ENCODE measurements at regions not wholly inside any gene's neighbourhood (a gene's known extent, or its start where the extent isn't known, plus 50 kb on each side); places are given as distances from the start of the nearest gene placed in this dataset.

DNA sequence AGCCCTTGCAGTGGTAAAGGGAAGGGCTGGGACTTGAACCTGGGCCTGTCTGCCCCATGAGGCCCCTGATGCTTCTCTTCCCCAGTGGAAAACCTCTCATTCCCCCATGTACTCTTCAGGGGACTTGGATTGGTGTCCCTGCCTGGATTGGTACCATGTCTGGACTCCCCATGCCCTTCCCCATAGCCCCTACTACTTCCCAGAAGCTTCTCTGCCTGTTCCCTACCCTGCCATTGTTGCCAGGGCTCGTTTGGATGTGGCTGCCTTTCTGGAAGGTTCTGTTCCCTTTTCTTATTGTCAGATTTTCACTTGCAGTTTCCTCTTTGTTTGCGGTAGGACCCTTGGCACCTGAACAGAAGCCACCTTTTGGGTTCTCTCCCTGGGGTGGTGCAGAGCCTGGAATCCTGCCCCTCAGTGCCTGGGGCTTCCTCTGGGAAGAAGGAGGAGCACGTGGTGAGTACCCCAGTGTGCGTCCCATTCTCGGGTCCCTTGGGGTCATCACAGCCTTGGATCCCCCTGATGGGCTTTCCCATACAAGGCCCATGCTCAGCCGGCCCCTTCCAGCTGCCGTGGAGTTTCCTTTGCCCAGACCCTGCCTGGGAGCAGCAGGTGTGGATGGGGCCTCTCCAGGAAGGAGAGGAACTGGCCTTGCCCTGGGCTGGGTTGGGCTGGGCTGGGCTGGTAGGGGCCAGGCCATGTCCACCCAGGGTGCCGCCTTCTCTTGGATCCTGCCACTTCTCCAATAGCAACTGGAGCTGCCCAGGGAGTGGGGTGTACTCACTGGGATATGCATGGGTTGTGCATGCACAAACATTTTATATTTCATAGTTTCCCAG, 281.1 kb downstream of the PTPRU start:
- no peak for DNase-seq (ENCODE audit: low read depth in 2 of 2)

DNA sequence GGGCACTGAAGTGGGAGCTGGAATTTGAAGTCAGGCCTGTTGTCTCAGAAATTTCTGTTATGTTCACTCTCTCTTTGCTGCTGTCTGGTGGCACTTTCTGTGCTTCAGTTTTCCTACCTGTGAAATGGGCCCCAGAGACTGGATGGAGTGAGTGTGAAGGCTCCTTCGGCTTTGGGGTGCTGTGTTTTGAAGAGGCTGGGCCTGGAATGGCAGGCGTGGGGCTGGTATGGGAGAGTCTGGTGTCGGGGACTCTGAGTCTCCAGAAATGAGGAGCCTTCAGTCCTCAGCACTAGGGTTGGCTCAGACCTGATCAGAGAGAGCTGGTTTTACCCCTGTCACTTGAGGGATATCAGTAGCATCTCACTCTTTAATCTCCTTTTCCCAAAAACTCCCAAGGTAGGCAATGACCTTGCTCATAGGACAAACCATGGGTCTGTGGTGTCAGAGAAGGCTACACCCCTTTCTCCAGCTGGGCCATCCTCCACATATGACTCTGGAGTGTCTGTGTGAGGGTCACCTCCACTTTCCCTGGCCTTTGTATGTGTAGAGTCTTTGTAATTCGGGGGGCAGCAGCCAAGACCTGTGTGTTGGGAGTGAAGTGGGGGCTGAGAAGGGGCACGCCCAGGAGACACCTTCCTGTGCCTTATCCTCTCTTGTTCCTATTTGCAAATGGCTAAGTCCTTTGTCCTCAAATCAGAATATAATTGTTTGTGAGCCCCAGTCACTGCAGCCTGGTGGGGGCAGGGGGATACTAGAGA, 279.9 kb downstream of the PTPRU start:
- no peak for DNase-seq (ENCODE audit: low read depth in 2 of 2)

DNA sequence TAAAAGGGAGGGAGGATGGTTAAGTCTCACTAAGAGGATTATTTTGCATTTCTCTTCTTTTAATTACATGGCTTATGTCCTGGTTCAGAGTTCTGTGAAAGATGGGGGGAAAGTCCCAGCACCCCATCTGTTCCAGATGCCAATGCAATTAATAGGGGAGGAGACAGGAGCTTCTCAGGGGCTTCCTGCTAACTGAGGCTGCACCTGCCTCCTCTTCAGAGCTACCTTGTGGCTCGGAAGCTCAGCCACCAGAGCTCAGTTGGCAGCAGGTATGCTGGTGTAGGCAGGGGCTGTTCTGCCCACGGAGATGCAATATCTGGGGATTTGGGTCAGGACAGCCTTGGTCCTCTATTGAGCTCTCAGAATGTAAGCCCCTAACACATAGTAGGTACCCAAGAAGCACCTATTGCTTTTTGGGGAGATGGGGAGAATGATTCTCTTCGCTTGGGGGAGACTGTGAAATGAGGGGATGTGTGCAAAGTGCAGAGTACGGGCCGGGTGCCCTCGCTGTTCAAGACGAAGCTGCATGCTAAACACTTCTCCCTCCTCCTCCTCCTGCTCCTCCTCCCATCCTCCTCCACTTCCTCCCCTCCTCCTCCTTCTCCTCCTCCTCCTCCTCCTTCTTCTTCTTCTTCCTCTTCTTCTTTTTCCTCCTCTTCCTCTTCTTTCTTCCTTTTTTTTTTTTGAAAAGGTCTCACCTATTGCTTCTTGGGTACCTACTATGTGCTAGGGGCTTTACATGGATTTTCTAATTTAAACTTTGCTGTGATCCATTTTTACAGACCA, 279.0 kb downstream of the PTPRU start:
- DNase-seq (ENCODE audit: low read depth in 2 of 2): no peak

DNA sequence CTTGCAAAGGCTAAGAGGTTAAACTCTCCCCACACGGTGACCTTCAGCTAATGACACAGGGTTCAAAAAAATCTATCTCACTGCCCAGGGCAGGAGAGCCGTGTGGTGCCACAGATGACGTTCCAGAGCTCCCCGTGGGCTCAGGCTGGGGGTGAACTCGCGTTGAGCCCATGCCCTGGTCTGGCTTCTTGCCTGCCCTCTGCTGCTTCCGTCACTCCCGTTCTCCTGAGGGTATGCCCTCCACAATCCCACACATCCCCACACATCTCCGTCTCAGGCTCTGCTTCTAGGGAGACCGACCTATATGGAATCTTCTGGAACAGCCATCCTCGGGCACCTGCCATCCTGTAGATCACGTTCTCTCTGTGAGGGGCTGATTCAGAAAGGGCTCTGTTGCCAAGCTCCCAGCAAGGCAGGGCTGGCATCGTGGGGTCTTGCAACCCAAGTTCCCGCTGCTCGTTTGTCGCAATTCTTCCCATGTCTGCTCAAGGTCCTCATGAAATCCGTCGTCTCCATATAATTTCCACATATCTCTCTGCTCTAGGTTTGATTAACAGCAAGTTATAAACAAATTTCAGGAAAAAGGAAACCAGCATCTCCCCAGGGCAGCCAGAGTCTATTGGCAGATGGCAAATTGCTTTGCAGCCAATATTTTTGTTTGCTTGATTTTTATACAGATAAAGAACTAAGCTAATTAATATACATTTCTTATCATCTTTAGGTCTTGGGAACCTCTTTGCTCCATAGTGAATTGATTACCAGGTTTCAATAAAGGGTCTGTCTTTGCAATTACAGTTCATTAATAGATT, 278.2 kb downstream of the PTPRU start:
- no peak for DNase-seq (ENCODE audit: low read depth in 2 of 2)

DNA sequence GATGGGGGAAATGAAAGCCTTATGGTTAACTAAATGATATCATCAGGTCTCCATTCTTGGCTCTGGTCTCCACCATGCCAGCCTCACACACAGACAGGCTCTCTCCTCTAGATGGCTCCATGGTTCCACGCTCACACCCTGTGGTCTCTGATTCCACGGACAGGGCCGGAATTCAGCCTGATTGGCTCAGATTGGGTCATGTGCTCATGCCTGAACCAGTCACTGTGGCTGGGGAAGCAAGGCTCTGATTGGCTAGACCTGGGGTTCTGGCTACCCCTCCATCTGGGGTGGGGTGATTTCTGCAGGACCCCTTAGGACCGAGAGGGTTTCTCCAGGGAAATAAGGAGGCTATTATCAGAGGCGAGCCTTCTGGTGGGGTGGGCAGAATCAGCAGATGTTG, 277.0 kb downstream of the PTPRU start:
- no peak for DNase-seq (ENCODE audit: low read depth in 2 of 2)

DNA sequence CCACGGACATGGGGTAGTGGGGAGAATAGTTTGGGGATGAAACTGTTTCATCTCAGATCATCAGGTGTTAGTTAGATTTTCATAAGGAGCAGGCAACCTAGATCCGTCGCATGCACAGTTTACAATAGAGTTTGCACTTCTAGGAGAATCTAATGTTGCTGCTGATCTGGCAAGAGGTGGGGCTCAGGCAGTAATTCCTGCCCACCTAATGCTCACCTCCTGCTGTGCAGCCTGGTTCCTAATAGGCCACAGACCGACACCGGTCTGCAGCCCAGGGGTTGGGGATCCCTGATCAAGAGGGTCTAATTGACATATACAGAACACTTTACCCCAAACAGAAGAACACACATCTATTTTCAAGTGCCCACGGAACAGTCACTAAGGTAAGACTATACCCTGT, 275.1 kb downstream of the PTPRU start:
- no peak for DNase-seq (ENCODE audit: low read depth in 2 of 2)

DNA sequence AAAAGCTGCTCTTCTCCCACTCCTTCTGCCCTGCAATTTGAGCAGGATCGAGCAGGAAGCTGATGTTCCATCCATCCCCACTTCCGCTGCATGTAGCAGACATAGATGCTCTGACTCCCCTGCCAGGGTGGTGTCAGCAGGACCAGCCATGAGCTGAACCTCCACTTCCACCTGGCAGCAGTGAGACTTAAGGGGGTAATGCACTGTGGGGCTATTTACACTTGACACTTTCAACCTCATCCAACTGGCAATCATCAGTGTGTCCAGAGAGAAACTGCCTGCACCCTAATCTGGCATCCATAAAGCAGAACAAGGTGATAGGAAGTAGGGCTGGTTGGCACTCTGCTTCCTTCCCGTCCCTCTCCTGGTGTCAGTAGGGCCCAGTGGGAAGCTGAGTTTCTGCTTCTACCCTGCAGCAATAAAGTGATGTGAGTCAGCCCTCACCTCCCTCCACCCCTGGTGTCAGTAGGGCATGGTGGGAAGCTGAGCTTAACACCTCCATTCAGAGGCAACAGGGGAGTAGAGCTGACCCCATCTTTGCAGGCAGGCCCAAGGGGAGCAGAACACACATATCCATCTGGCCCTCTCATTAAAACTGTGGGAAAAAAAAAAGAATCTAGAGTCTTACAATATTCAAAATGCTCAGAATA, 272.3 kb downstream of the PTPRU start:
- no peak for DNase-seq (ENCODE audit: low read depth in 2 of 2)

DNA sequence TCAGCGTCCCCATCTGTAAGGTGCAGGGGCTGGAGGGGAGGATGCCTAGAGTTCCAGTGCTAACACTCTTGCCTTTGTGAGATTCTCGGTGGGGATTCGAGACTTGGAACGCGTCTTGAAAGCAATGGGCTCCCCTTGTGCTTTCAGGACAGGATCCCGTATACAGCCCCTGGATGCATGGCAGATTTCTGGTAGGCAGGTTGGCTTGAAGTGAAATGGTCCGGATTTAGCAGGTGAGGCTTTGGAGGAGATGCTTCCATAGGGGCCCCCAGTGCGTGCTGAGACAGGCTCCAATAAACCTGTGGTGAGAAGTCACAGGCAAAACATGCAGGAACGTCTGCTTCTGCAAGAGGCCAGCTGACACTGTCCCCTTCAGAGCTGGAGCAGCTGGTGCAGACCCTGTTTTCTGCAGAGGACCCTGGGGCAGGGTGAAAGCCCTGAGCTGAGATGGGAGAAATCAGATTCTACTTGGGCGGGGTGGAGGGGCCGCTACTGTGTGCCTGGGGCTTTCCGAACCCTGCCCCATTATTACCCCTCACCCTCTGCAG, 270.4 kb downstream of the PTPRU start:
- DNase-seq (ENCODE audit: low read depth in 2 of 2): no peak

DNA sequence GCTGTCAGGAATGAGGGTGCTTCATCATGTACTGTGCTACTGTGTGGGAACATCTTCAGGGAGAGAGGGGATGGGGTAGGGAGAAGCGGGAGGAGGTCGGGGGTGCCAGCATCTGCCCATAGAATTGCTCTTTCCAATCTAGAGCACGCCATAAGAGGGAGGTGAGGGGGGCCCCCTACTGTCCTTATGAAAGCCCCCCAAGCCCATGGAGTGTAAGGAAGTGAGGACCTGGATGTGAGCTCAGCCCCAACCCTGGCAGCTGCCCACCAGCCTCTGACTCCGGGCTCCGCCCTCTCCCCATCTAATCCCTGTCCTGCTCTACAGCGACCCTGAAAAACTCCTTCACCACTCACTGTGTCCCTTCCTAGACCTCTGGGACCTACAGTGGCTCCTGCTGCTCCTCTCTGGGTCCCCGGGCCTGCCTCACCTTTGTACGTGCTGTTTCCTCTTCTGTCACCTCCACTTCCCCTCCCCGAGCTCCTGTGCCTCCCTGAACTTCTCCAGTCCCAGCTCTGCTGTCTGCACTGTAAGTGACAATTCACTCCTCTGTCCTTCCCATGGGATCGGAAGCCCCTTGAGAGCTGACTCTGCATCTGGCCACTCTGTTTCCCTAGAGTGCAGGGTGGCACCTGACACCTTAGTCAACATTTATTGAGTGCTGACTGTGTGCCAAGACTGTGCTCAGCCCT, 269.4 kb downstream of the PTPRU start:
- no peak for DNase-seq (ENCODE audit: low read depth in 2 of 2)

DNA sequence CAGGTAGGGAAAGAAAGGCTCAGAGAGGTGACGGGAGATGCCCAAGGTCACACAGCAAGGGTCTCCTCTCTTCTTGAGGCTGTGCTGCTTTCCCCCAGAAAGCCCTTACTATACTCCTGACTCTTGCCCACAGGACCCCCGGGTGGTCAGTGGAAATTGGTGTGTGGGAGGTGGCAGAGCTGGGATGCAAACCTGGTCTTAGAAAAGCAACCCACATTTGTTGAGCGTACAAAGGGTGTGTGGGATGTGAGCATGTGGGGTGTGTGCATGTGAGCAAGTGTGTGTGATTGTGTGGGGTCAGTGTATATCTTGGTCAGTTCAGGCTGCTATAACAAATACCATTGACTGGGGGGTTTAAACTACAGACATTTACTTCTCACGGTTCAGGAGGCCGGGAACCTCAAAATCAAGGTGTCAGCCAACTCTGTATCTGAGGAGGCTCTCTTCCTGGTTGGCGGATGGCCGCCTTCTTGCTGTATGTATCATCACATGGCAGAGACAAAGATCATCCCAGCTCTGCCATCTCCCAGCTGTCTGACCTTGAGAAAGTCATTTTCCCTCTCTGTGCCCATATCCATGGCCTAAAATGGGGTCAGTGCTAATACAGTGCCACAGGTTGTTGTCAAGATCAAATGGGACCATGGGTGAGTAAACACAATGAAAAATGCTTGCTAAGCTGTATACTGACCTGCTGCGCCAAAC, 268.5 kb downstream of the PTPRU start:
- no peak for DNase-seq (ENCODE audit: low read depth in 2 of 2)

DNA sequence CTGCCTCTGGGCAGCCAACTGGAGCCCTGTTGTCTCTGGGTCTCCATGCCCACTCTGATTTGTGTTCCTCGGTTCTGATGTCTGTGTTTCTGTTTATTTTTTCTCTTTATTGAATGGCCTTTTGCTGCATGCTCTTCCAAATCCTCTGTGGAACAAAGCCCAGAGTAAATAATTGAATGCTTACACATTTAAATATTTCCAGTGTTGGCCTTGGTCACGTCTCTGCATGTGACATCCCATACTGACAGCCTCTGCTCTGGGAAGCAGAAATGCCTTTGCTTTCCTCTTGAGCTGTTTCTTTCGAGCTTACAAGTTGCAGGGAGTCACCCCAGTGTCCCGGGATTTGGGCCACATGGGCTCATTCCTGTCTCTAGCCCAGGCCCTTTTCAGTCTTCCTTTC, 267.9 kb downstream of the PTPRU start:
- DNase-seq (ENCODE audit: low read depth in 2 of 2): no peak

DNA sequence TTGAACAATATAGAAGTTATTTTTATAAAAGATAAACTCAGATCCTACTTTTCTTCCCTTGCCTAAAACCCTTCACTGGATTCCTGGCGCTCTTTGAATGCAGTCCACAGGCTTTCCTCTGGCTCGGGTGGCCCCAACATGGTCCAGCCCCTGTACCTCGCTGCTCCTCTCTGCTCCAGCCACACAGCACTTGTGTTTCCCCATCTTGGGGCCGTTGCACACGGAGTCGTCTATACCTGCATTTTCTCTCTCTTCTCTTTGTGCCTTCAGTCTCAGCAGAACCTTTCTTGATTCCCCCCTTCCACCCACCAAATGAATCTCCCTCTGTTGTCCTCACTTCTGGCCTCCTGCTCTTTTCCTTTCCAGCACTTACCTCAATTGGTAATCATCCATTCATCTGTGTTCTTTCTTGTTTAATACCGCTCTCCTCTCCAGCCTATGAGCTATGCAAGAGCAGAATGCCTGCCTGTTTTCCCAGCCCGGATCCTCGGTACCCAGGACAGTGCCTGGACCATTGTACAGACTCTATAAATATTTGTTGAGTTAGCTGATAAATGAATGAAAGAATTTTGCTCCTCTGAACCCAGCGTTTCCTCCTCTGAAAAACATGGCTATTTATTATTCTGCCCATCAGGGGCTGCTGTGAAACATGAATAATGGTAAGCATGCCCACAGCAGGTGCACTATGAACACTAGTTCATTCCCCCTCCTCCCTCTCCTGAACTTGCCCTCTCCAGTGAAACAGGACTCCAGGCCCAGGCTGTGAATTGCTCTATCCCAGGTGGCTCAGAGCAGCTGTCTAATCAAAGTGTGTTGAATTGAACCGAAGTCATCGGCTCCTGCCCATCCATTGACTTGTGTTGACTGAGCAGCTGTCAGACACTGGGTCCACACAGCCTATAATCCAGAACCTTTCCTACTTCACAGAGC, 266.9 kb downstream of the PTPRU start:
- no peak for DNase-seq (ENCODE audit: low read depth in 2 of 2)

DNA sequence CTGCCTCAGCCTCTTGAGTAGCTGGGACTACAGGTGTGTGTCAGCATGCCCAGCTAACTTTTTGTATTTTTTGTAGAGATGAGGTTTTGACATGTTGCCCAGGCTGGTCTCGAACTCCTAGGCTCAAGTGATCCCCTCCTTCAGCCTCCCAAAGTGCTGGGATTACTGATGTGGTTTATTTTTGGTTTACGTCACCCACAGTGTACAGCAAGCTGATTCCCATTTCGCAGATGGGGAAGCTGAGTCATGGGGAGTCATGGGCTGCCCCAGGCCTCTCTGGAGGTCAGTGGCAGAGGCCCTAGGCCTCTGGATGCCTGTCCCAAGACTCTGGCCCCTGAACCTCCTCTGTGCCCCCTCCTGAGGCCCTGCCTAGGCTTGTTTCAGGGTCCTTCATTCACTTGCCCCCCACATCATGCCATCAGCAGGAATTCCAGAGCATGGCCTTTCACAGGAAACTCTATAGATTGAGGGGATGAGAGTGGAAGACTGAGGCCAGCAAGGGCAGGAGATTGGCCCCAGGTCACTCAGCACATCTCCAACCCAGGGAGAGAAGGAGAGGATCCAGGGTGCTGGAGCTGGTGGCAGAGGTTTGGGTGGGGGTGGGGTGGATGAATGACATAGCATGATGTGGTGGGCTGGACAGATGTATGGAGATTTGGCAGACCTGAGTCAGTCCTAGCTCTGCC, 266.0 kb downstream of the PTPRU start:
- DNase-seq (ENCODE audit: low read depth in 2 of 2): no peak

DNA sequence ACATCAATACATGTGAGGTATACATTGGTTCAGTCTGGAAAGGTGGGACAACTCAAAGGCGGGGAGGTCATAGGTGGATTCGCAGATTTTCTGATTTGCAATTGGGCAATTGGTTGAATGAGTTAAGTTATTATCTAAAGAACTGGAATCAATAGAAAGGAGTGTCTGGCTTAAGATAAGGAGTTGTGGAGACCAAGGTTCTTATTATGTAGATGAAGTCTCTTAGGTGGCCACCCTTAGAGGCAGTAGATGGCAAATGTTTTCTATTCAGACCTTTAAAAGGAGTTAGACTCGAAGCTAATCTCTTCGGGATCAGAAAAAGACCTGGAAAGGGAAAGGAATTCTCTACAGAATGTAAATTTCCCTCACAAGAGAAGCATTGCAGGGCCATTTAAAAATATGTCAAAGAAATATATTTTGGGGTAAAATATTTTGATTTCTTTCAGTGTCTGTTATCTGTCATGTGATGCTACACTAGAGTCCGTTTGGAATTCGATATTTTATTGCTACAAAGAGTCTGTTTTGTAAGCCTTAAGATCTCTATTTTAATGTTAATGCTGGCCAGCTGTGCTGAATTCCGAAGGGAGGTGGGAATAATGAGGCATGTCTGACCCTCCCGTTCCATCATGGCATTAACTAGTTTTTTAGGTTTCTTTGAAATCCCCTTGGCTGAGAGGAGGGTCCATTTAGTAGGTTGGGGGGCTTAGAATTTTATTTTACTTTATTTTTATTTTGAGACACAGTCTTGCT, 265.1 kb downstream of the PTPRU start:
- no peak for DNase-seq (ENCODE audit: low read depth in 2 of 2)

DNA sequence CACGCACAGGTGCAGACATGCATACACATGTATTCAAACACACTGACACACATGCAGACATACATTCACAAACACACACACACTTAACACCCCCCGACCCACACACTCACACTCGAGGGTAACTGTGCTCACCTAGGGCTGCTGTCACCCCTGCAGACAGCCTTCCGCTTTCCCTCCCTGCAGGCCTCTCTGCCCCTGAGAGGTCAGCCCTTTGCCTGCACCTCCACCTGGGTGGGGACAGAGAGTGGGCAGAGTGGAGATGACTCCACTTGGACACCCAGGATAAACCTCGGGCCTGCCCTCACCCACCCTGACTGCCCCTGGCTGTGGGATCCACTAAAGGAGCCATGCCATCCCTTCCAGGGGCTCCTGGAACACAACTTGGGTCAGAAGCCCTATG, 264.3 kb downstream of the PTPRU start:
- DNase-seq (ENCODE audit: low read depth in 2 of 2): no peak

DNA sequence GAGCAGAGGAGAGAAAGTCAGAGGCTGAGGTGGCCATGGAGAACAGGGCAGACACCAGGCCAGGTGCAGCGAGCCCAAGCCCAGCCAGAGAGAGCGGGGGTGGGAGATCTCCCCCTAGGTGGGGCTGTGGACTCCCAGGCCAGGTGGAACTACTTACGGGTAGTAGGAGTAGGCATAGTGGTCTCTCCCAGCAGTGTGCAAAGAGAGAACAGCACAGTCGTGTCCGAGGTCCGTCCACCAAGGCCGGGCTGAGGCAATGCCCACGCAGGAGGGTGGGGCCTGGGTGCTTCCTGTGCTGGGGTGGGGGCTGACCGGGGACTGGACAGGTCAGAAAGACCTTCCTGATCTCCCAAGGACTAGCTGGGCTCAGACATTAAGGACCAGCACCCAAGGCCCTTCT, 263.7 kb downstream of the PTPRU start:
- no peak for DNase-seq (ENCODE audit: low read depth in 2 of 2)

DNA sequence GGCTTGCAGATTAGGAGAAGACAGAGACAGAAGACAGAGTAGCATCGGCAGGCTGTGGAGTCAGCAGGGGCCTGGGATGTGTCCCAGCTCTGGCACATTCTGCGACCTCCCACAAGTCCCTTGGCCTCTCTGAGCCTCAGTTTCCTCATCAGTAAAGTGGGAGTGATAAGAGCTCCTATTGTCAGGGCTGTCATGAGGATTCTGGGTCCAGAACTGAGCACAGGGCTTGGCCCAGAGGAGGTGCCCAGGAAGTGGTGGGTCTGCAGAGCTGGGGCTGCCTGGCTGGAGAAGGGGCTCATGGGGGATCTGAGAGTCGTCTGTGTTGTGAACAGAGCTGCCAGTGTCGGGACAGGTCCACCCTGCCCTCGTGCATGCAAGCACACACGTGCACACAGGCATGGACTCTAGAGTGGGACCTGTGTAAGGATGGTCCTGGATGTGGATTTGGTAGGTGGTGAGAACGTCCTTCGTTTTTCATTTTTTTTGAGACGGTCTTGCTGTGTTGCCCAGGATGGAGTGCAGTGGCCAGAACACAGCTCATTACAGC, 262.9 kb downstream of the PTPRU start:
- DNase-seq (ENCODE audit: low read depth in 2 of 2): no peak
